KOPT-K1 (cell line): ENCODE measurements at regions not wholly inside any gene's neighbourhood (a gene's known extent, or its start where the extent isn't known, plus 50 kb on each side); places are given as distances from the start of the nearest gene placed in this dataset.
"Not testable (repeated sequence)": the region's sequence is repeated elsewhere in the genome, so short reads cannot be mapped to it uniquely, and the experiment has no call there.

ENCODE experiments used
- H3K27ac ChIP-seq: fragments of 200-600 bp; sonication (generic); 2 replicates; pipeline ENCODE4 v1.5.1; 2016; ENCODE audit warnings: antibody characterized with exemption, mild to moderate bottlenecking, low read depth, low read length; ENCODE audit not compliant: poor library complexity, severe bottlenecking
- H3K36me3 ChIP-seq: fragments of 200-600 bp; sonication (generic); 2 replicates; pipeline ENCODE4 v1.5.1; 2017; ENCODE audit warnings: antibody characterized with exemption, mild to moderate bottlenecking, low read length, moderate library complexity; ENCODE audit not compliant: insufficient read depth
- H3K9me3 ChIP-seq: fragments of 200-600 bp; sonication (generic); 2 replicates; pipeline ENCODE4 v1.5.1; 2017; ENCODE audit warnings: antibody characterized with exemption, low read length, mild to moderate bottlenecking; ENCODE audit not compliant: insufficient read depth, poor library complexity, severe bottlenecking

- no peaks in the 10 kb centered on the region for H3K36me3 ChIP-seq
- no peaks in the 10 kb centered on the region for H3K9me3 ChIP-seq
- H3K27ac ChIP-seq, result peak overlapping the region; percentile 57
Measured at GRCh38 chr11:128157423-128158298, 429.7 kb downstream of the ETS1 start.

- Histone ChIP-seq H3K36me3 (no peaks in the 10 kb centered on the region), H3K27ac (no peak overlapping the region), H3K9me3 (no peaks in the 10 kb centered on the region)
Measured at GRCh38 chr11:128156486-128156885, 430.9 kb downstream of the ETS1 start.

GRCh38 chr11:128155590-128155989, 431.8 kb downstream of the ETS1 start:
- H3K36me3 ChIP-seq, result no peaks in the 10 kb centered on the region
- H3K9me3 ChIP-seq, result no peaks in the 10 kb centered on the region
- H3K27ac ChIP-seq, result no peak overlapping the region

GRCh38 chr11:128153697-128154048, 433.7 kb downstream of the ETS1 start:
- Histone ChIP-seq H3K9me3 (no peaks in the 10 kb centered on the region), H3K36me3 (no peaks in the 10 kb centered on the region), H3K27ac (no peak overlapping the region)

GRCh38 chr11:128152796-128153696, 434.3 kb downstream of the ETS1 start:
- Histone ChIP-seq H3K27ac (no peak overlapping the region), H3K9me3 (no peaks in the 10 kb centered on the region), H3K36me3 (no peaks in the 10 kb centered on the region)

GRCh38 chr11:128151780-128152179, 435.6 kb downstream of the ETS1 start:
- no peak overlapping the region for H3K27ac ChIP-seq
- no peaks in the 10 kb centered on the region for H3K9me3 ChIP-seq
- H3K36me3 ChIP-seq, result no peaks in the 10 kb centered on the region

- no peak overlapping the region for H3K27ac ChIP-seq
- no peaks in the 10 kb centered on the region for H3K9me3 ChIP-seq
- no peaks in the 10 kb centered on the region for H3K36me3 ChIP-seq
Measured at GRCh38 chr11:128151338-128151737, 436.0 kb downstream of the ETS1 start.

GRCh38 chr11:128148208-128148607, 439.1 kb downstream of the ETS1 start:
- no peaks in the 10 kb centered on the region for H3K9me3 ChIP-seq
- no peak overlapping the region for H3K27ac ChIP-seq
- no peaks in the 10 kb centered on the region for H3K36me3 ChIP-seq

GRCh38 chr11:128146926-128147605, 440.3 kb downstream of the ETS1 start:
- Histone ChIP-seq H3K9me3 (no peaks in the 10 kb centered on the region), H3K27ac (no peak overlapping the region), H3K36me3 (no peaks in the 10 kb centered on the region)

GRCh38 chr11:128140293-128140692, 447.1 kb downstream of the ETS1 start:
- not testable (repeated sequence) for H3K36me3 ChIP-seq, H3K27ac ChIP-seq, H3K9me3 ChIP-seq

GRCh38 chr11:128135451-128135850, 451.9 kb downstream of the ETS1 start:
- no peak overlapping the region for H3K27ac ChIP-seq
- peaks cover 5% of the 10 kb centered on the region for H3K9me3 ChIP-seq
- no peaks in the 10 kb centered on the region for H3K36me3 ChIP-seq

- Histone ChIP-seq H3K36me3 (no peaks in the 10 kb centered on the region), H3K9me3 (no peaks in the 10 kb centered on the region), H3K27ac (no peak overlapping the region)
Measured at GRCh38 chr11:128133501-128133900, 453.9 kb downstream of the ETS1 start.

- Histone ChIP-seq H3K36me3 (no peaks in the 10 kb centered on the region), H3K27ac (no peak overlapping the region), H3K9me3 (no peaks in the 10 kb centered on the region)
Measured at GRCh38 chr11:128130052-128130451, 457.3 kb downstream of the ETS1 start.

GRCh38 chr11:128125723-128126122, 461.6 kb downstream of the ETS1 start:
- H3K36me3 ChIP-seq, result no peaks in the 10 kb centered on the region
- H3K9me3 ChIP-seq, result no peaks in the 10 kb centered on the region
- H3K27ac ChIP-seq, result no peak overlapping the region

GRCh38 chr11:128116885-128117284, 470.5 kb downstream of the ETS1 start:
- Histone ChIP-seq H3K36me3 (no peaks in the 10 kb centered on the region), H3K27ac (no peak overlapping the region), H3K9me3 (no peaks in the 10 kb centered on the region)
